Mesendoderm (in vitro differentiated cells): ENCODE measurements at regions not wholly inside any gene's neighbourhood (a gene's known extent, or its start where the extent isn't known, plus 50 kb on each side); places are given as distances from the start of the nearest gene placed in this dataset.
A peak's percentile ranks its signal among the peaks of the same experiment; 100 is the strongest.

Experiments used
- DNase-seq: peaks from one replicate; pipeline ENCODE4 v3.0.0; 2013
- H2AK5ac ChIP-seq: 2 replicates; pipeline ENCODE4 v1.6.1; 2013; ENCODE audit warnings: low read length, inconsistent platforms
- H2BK120ac ChIP-seq: 2 replicates; pipeline ENCODE4 v1.6.1; 2013; ENCODE audit warnings: low read depth, mild to moderate bottlenecking, low read length, moderate library complexity, mixed read lengths
- H2BK15ac ChIP-seq: replicated peaks from 2 replicates; pipeline ENCODE4 v1.6.1; 2013; ENCODE audit warnings: low read depth, mild to moderate bottlenecking, moderate library complexity
- H2BK5ac ChIP-seq: 2 replicates; pipeline ENCODE4 v1.6.1; 2013; ENCODE audit warnings: low read length, inconsistent platforms
- H3K18ac ChIP-seq: 2 replicates; pipeline ENCODE4 v1.6.1; 2013; ENCODE audit warnings: mild to moderate bottlenecking, low read length, mixed read lengths
- H3K23ac ChIP-seq: one replicate; pipeline ENCODE4 v1.6.1; 2013; ENCODE audit warnings: low read length
- H3K27ac ChIP-seq: 2 replicates; pipeline ENCODE4 v1.5.1; 2013; ENCODE audit warnings: low read depth, mild to moderate bottlenecking, inconsistent platforms, low read length, moderate library complexity
- H3K27me3 ChIP-seq: 2 replicates; pipeline ENCODE4 v1.6.1; 2013; ENCODE audit warnings: low read length, control low read depth, mild to moderate bottlenecking, inconsistent platforms; ENCODE audit not compliant: insufficient read depth, poor library complexity
- H3K36me3 ChIP-seq: 2 replicates; pipeline ENCODE4 v1.6.1; 2013; ENCODE audit warnings: low read length, inconsistent platforms; ENCODE audit not compliant: control insufficient read depth, insufficient read depth
- H3K4ac ChIP-seq: one replicate; pipeline ENCODE4 v1.6.1; 2013; ENCODE audit warnings: low read depth, mild to moderate bottlenecking, low read length, moderate library complexity
- H3K4me1 ChIP-seq: 2 replicates; pipeline ENCODE4 v1.6.1; 2013; ENCODE audit warnings: low read depth, low read length, inconsistent platforms; ENCODE audit not compliant: control insufficient read depth
- H3K4me2 ChIP-seq: 2 replicates; pipeline ENCODE4 v1.6.1; 2013; ENCODE audit warnings: low read length
- H3K4me3 ChIP-seq: 2 replicates; pipeline ENCODE4 v1.5.1; 2013; ENCODE audit warnings: mild to moderate bottlenecking, low read length
- H3K56ac ChIP-seq: one replicate; pipeline ENCODE4 v1.6.1; 2013; ENCODE audit warnings: low read length
- H3K79me1 ChIP-seq: 2 replicates; pipeline ENCODE4 v1.6.1; 2013; ENCODE audit warnings: low read length, inconsistent platforms
- H3K79me2 ChIP-seq: 2 replicates; pipeline ENCODE4 v1.6.1; 2013; ENCODE audit warnings: mild to moderate bottlenecking, low read length; ENCODE audit not compliant: control insufficient read depth, insufficient read depth
- H3K9ac ChIP-seq: 2 replicates; pipeline ENCODE4 v1.6.1; 2013; ENCODE audit warnings: low read length, inconsistent platforms
- H4K5ac ChIP-seq: one replicate; pipeline ENCODE4 v1.6.1; 2013; ENCODE audit warnings: low read length
- H4K8ac ChIP-seq: one replicate; pipeline ENCODE4 v1.6.1; 2013; ENCODE audit warnings: low read depth, mild to moderate bottlenecking, control low read depth, low read length, moderate library complexity
- WGBS: extraction: QIAGEN DNeasy Blood & Tissue Kit; methylation state at CpG from one replicate; pipeline ENCODE4 v1.1.7; 2013; ENCODE audit warnings: low lambda C conversion rate, missing lambda C conversion rate; ENCODE audit not compliant: insufficient coverage; ENCODE audit errors: extremely low coverage; 5-methylcytosine and 5-hydroxymethylcytosine counted together

DNA sequence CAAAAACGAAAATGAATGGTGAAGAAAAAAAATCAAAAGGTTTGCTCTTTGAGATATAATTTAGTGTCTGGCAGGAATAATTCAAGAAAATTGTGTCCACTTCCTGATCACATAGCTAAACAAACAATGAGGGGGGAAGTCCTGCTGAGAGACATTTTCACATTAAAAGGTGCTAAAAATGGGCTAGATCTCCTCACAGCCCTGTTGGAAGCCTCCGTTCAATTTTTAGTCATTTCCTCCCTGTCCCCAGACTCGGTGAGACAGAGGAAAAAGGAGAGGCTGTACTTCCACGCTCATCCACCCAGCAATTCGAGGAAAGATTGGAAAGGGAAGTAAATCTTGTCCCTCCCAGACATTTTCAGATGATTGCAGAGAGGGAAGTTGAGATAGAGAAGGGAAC, 103.7 kb downstream of the BARHL2 start:
- Histone ChIP-seq H3K18ac (peak overlapping the region; percentile 22), H3K23ac (no peak overlapping the region), H4K8ac (no peak overlapping the region), H3K79me1 (no peaks in the 10 kb centered on the region), H3K56ac (no peak overlapping the region), H3K4ac (no peak overlapping the region), H2AK5ac (no peak overlapping the region), H3K36me3 (no peaks in the 10 kb centered on the region), H3K9ac (no peak overlapping the region), H2BK120ac (no peak overlapping the region), H3K4me1 (no peaks in the 10 kb centered on the region), H3K27ac (no peak overlapping the region), H3K79me2 (no peaks in the 10 kb centered on the region), H2BK5ac (no peak overlapping the region), H3K4me2 (no peak overlapping the region), H2BK15ac (no peak overlapping the region), H3K4me3 (no peak overlapping the region), H3K27me3 (no peaks in the 10 kb centered on the region), H4K5ac (no peak overlapping the region)
- DNase-seq = peak; percentile 22
- no CpG with 5 or more reads among the region's 5 CpGs for WGBS

DNA sequence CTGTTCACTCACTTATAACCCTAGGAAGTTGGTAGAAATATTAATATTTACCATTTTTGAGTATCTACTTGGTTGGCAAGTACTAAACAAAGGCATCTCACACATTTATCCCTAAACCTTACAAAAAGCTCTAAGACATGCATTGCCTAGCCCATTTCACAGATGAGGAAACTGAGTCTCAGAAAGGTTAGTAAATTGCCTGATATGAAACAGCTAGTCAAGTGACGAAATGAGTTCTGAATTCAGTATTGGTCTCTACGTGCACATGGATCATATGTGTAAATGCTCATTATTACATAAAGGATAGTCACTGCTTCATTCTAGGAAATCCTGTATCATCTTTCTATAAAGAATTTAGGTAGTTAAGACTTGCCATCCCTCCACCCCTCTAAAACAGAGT, 105.1 kb downstream of the BARHL2 start:
- no peak overlapping the region for H2BK120ac ChIP-seq
- WGBS = no CpG with 5 or more reads among the region's 2 CpGs
- no peak overlapping the region for H2BK15ac ChIP-seq
- no peak overlapping the region for H2BK5ac ChIP-seq
- no peak overlapping the region for H3K9ac ChIP-seq
- H3K4me1 ChIP-seq = no peaks in the 10 kb centered on the region
- no peaks in the 10 kb centered on the region for H3K27me3 ChIP-seq
- no peak overlapping the region for H3K18ac ChIP-seq
- H3K79me1 ChIP-seq = no peaks in the 10 kb centered on the region
- no peak overlapping the region for H3K4me2 ChIP-seq
- H3K79me2 ChIP-seq = no peaks in the 10 kb centered on the region
- no peak overlapping the region for H3K23ac ChIP-seq
- DNase-seq = no peak
- no peak overlapping the region for H3K27ac ChIP-seq
- H4K5ac ChIP-seq = no peak overlapping the region
- no peak overlapping the region for H3K4ac ChIP-seq
- H3K4me3 ChIP-seq = no peak overlapping the region
- no peak overlapping the region for H4K8ac ChIP-seq
- no peak overlapping the region for H3K56ac ChIP-seq
- H3K36me3 ChIP-seq = no peaks in the 10 kb centered on the region
- H2AK5ac ChIP-seq = no peak overlapping the region

DNA sequence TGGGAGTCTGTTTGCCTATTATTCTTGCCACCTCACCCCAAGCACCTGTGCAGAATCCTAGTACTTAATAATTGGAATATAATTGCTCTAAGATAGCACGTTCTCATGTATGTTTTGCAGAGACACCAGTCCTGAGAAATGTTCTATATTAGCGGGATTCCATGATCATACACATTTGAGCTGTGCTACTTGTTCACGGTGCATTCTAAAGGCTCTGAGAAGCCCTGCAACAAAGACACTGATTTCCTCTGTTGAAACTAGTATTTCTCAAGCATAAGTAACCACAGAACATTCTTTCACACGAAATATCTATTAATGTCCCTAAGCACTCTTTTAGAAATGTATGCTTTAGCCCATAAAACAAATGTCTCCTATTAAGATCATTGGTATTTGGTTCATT, 109.4 kb downstream of the BARHL2 start:
- Histone ChIP-seq H3K27ac (no peak overlapping the region), H3K4ac (no peak overlapping the region), H3K23ac (no peak overlapping the region), H2BK15ac (no peak overlapping the region), H3K18ac (no peak overlapping the region), H3K4me2 (no peak overlapping the region), H3K4me3 (no peak overlapping the region), H3K79me2 (no peaks in the 10 kb centered on the region), H3K79me1 (no peaks in the 10 kb centered on the region), H4K8ac (no peak overlapping the region), H3K56ac (no peak overlapping the region), H4K5ac (no peak overlapping the region), H3K27me3 (no peaks in the 10 kb centered on the region), H3K9ac (no peak overlapping the region), H3K36me3 (no peaks in the 10 kb centered on the region), H2BK5ac (no peak overlapping the region), H2BK120ac (no peak overlapping the region), H2AK5ac (no peak overlapping the region), H3K4me1 (no peaks in the 10 kb centered on the region)
- DNase-seq = no peak
- WGBS = no CpG with 5 or more reads among the region's 4 CpGs

DNA sequence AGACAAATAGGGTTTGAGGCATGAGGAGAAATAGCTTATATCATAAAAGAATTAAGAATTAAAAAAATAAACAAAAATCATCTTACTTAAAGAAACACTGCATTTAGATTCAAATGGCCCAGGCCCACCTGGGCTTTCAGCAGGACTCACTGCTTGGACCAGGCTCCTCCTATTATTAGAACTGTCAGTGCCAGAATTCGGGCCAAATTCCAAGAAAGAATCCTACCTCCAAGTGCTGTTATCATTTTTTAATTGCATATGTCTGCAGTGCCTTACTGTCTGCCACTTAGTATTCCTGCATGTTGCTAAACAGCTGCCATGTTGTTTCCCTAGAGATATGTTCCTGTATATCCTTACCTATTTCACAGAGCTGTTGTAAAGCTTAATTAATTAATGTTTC, 112.0 kb downstream of the BARHL2 start:
- no CpG with 5 or more reads among the region's 1 CpG for WGBS
- Histone ChIP-seq H3K23ac (no peak overlapping the region), H2BK120ac (no peak overlapping the region)

DNA sequence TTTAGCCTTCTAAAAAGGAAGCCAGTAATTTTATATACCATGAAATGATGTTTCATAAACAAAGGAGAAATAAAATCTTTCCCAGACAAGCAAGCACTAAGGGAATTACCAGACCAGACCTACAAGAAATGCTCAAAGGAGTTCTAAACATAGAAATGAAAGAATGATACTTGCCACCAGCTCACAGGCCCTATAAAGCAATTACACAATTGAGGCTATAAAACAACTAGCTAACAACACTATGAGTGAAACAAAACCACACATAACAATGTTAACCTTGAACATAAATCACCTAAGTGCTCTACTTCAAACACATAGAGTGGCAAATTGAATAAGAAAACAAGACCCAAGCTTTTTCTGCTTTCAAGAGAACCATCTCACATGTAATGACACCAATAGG, 123.8 kb downstream of the BARHL2 start:
- no peak overlapping the region for H3K9ac ChIP-seq
- H3K79me2 ChIP-seq = no peaks in the 10 kb centered on the region
- H4K8ac ChIP-seq = no peak overlapping the region
- no peak overlapping the region for H2AK5ac ChIP-seq
- no peaks in the 10 kb centered on the region for H3K36me3 ChIP-seq
- H3K4me2 ChIP-seq = no peak overlapping the region
- no peak overlapping the region for H3K18ac ChIP-seq
- no peak overlapping the region for H3K56ac ChIP-seq
- H3K23ac ChIP-seq = no peak overlapping the region
- no peak overlapping the region for H2BK15ac ChIP-seq
- no peak overlapping the region for H2BK5ac ChIP-seq
- no peak overlapping the region for H3K4ac ChIP-seq
- H4K5ac ChIP-seq = no peak overlapping the region
- H3K27me3 ChIP-seq = no peaks in the 10 kb centered on the region
- H3K4me3 ChIP-seq = no peak overlapping the region
- no peak for DNase-seq
- H2BK120ac ChIP-seq = no peak overlapping the region
- H3K4me1 ChIP-seq = no peaks in the 10 kb centered on the region
- no peak overlapping the region for H3K27ac ChIP-seq
- H3K79me1 ChIP-seq = no peaks in the 10 kb centered on the region

More for the DNA sequence above, 112.0 kb downstream of the BARHL2 start:
- no peaks in the 10 kb centered on the region for H3K36me3 ChIP-seq
- H3K9ac ChIP-seq = no peak overlapping the region
- H2BK5ac ChIP-seq = no peak overlapping the region
- no peak overlapping the region for H3K27ac ChIP-seq
- no peaks in the 10 kb centered on the region for H3K27me3 ChIP-seq
- H3K79me1 ChIP-seq = no peaks in the 10 kb centered on the region
- H2AK5ac ChIP-seq = no peak overlapping the region
- H3K18ac ChIP-seq = no peak overlapping the region
- no peaks in the 10 kb centered on the region for H3K79me2 ChIP-seq
- H3K4me2 ChIP-seq = no peak overlapping the region
- no peak overlapping the region for H3K56ac ChIP-seq
- H3K4me3 ChIP-seq = no peak overlapping the region
- no peak for DNase-seq
- no peaks in the 10 kb centered on the region for H3K4me1 ChIP-seq
- no peak overlapping the region for H4K5ac ChIP-seq
- H4K8ac ChIP-seq = no peak overlapping the region
- no peak overlapping the region for H3K4ac ChIP-seq
- no peak overlapping the region for H2BK15ac ChIP-seq

DNA sequence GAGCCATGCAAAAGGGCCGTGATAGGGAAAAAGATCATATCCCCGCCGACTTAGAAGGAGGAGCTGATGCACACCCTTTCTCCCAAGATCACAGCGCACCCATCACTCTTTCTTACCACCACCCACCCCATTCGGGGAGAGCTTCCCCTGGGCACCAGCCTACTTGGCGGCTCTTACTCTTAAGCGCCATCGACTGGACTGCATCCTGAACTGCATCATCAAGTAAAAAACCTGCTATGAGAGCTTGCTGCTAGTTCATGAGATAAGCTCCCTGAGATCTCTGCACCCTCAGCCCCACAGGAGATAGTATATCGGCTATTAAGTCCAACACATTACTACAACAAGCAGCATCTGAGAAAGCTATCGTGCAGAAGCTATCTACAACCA, 125.1 kb downstream of the BARHL2 start:
- Histone ChIP-seq H3K4ac (no peak overlapping the region), H3K4me2 (no peak overlapping the region), H3K18ac (no peak overlapping the region), H3K79me2 (no peaks in the 10 kb centered on the region), H4K8ac (no peak overlapping the region), H3K23ac (no peak overlapping the region), H2BK120ac (no peak overlapping the region), H3K9ac (no peak overlapping the region), H3K27ac (no peak overlapping the region), H3K4me1 (no peaks in the 10 kb centered on the region), H3K79me1 (no peaks in the 10 kb centered on the region), H2BK5ac (no peak overlapping the region), H2AK5ac (no peak overlapping the region), H3K36me3 (no peaks in the 10 kb centered on the region), H3K56ac (no peak overlapping the region), H3K27me3 (no peaks in the 10 kb centered on the region), H4K5ac (no peak overlapping the region), H2BK15ac (no peak overlapping the region), H3K4me3 (no peak overlapping the region)
- whole genome bisulfite sequencing = no CpG with 5 or more reads among the region's 10 CpGs
- peak; percentile 79 for DNase-seq
